ENCODE measurements at regions not wholly inside any gene's neighbourhood (a gene's known extent, or its start where the extent isn't known, plus 50 kb on each side); places are given as distances from the start of the nearest gene placed in this dataset.

DNA sequence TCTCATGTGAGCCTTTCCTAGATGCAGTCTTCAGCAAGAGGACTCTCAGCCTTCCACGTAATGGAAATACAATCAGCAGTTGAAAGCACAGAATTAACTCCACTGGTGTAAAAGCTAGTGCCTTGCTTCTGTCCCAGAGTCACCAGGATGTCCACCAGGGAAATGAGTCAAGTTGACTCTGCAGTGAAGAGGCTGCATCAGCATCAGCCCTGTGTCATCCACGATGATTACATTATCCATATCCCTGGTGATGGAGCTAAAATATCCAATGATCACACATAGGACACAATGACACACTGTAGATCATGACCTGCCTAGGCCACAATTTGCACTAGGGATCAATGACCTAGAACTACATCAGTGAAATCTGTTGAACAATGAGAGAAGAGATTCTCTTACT lies 262.4 kb downstream of the ERMARD start:
- Histone ChIP-seq H3K18ac (ENCODE audit: extremely low read depth, low read length) (no peak overlapping the region), H3K9ac (replicated peaks in 1 of 4; ENCODE audit: extremely low read depth in 1 of 4, low read depth in 3 of 4, low read length in 3 of 4) (no peak overlapping the region), H3K27me3 (replicated peaks in 1 of 4; ENCODE audit: control insufficient read depth in 3 of 4, extremely low read depth in 1 of 4, insufficient read depth in 3 of 4, low read length in 3 of 4) (peaks cover 0 to 2% (median 0%) of the 10 kb centered on the region in 4 experiments; a peak in 1 of 7 replicates), H3K23ac (ENCODE audit: insufficient read length) (no peak overlapping the region), H2BK120ac (replicated peaks; ENCODE audit: low read depth, low read length) (no peak overlapping the region), H3K27ac (ENCODE audit: low read depth, low read length) (no peak overlapping the region), H4K5ac (ENCODE audit: insufficient read length, low read depth, low read length) (no peak overlapping the region), H4K20me1 (replicated peaks in 1 of 2; ENCODE audit: control insufficient read depth in 1 of 2, insufficient read depth in 2 of 2, low read length in 2 of 2) (no peaks in the 10 kb centered on the region), H2AK5ac (ENCODE audit: low read depth, low read length) (no peak overlapping the region; the same call in 1 of the 2 replicates), H2BK12ac (ENCODE audit: low read depth, low read length) (no peak overlapping the region), H3K4ac (replicated peaks; ENCODE audit: insufficient read length, low read depth, low read length) (no peak overlapping the region), H3K14ac (ENCODE audit: insufficient read length) (no peak overlapping the region), H3K36me3 (ENCODE audit: control insufficient read depth in 2 of 4, insufficient read depth in 4 of 4, low read length in 3 of 4) (no peaks in the 10 kb centered on the region), H4K8ac (ENCODE audit: extremely low read depth, insufficient read depth, low read length) (no peak overlapping the region), H3K9me3 (ENCODE audit: insufficient read depth in 2 of 2, low read depth in 1 of 2, low read length in 1 of 2) (no peaks in the 10 kb centered on the region), H3K79me2 (ENCODE audit: control insufficient read depth in 1 of 2, insufficient read depth in 2 of 2, low read length in 2 of 2) (no peaks in the 10 kb centered on the region), H3K4me2 (ENCODE audit: insufficient read depth in 1 of 2, low read depth in 2 of 2, low read length in 2 of 2) (no peak overlapping the region), H2AFZ (ENCODE audit: low read length) (no peak overlapping the region), H3K4me1 (replicated peaks in 1 of 4; ENCODE audit: control insufficient read depth in 3 of 4, insufficient read depth in 4 of 4, low read length in 3 of 4) (peaks cover 0 to 9% (median 3%) of the 10 kb centered on the region in 4 experiments; a peak in 4 of 7 replicates), H3K79me1 (ENCODE audit: low read depth, low read length) (no peaks in the 10 kb centered on the region), H3K56ac (replicated peaks; ENCODE audit: insufficient read length, low read depth, low read length) (no peak overlapping the region), H3K4me3 (ENCODE audit: extremely low read depth in 1 of 4, insufficient read depth in 2 of 4, low read depth in 3 of 4, low read length in 4 of 4) (no peak overlapping the region), H3K23me2 (ENCODE audit: low read depth, low read length) (no peaks in the 10 kb centered on the region), H2BK5ac (ENCODE audit: low read depth, low read length) (no peak overlapping the region), H4K91ac (replicated peaks; ENCODE audit: insufficient read length, low read length) (no peak overlapping the region), H2BK20ac (ENCODE audit: low read length) (no peak overlapping the region), H2BK15ac (ENCODE audit: low read length) (no peak overlapping the region)
- no peak for FAIRE-seq
- DNase-seq (ENCODE audit: low read depth in 1 of 2, low spot score in 2 of 2) = no peak
- POLR2A ChIA-PET (ENCODE audit: partially characterized antibody) = no interaction called here
- WGBS, 2 experiments (ENCODE audit: extremely low coverage in 1 of 2, insufficient coverage in 1 of 2, insufficient read length in 1 of 2, insufficient replicate concordance in 2 of 2, low coverage in 1 of 2, low lambda C conversion rate in 2 of 2, missing lambda C conversion rate in 1 of 2) = 86% methylated on average over 2 of the region's 2 CpGs; no CpG with 5 or more reads in 1 of the 2 experiments
- CTCF ChIA-PET (ENCODE audit: partially characterized antibody) = interaction anchor here (1.2 kb wide), 1 partner anchor 9 kb away, joined by 5 read pairs; no protein-coding TSS in a partner anchor
- TF ChIP-seq KDM4A (IDR thresholded peaks at IDR 0.05; ENCODE audit: low read depth, low read length, severe bottlenecking) = no peak
- TF ChIP-seq BCL11A (IDR thresholded peaks at IDR 0.05; ENCODE audit: low read depth in 2 of 2, low read length in 2 of 2) = no peak
- no peak for TF ChIP-seq JUND (IDR thresholded peaks at IDR 0.05; ENCODE audit: low read length)
- no peak for TF ChIP-seq SP1 (IDR thresholded peaks at IDR 0.05; ENCODE audit: low read depth, low read length)

Data from H1 (cell line).